Cardiac muscle cell (in vitro differentiated cells and primary cell): ENCODE measurements at regions not wholly inside any gene's neighbourhood (a gene's known extent, or its start where the extent isn't known, plus 50 kb on each side); places are given as distances from the start of the nearest gene placed in this dataset.

ENCODE experiments used
- DNase-seq, 2 donors: peaks; one replicate each; pipeline versions ENCODE4 v3.0.0 to v3.0.0-alpha.2; 2010 to 2017; ENCODE audit warnings: low read depth in 1 of 2, low spot score in 1 of 2
- H3K27ac ChIP-seq: fragments of 200-600 bp; sonication (generic); 2 replicates; pipeline ENCODE4 v1.5.1; 2016
- H3K27me3 ChIP-seq: fragments of 200-600 bp; sonication (generic); 2 replicates; pipeline ENCODE4 v1.6.0; 2016; ENCODE audit warnings: control low read depth
- H3K36me3 ChIP-seq: fragments of 200-600 bp; sonication (generic); 2 replicates; pipeline ENCODE4 v1.5.1; 2016; ENCODE audit warnings: control low read depth
- H3K4me1 ChIP-seq: fragments of 200-600 bp; sonication (generic); 2 replicates; pipeline ENCODE4 v1.8.1; 2017; ENCODE audit warnings: low read depth, mild to moderate bottlenecking, mixed run types
- H3K4me3 ChIP-seq: fragments of 200-600 bp; sonication (generic); 2 replicates; pipeline ENCODE4 v1.5.1; 2016; ENCODE audit warnings: mild to moderate bottlenecking
- H3K9me3 ChIP-seq: fragments of 200-600 bp; sonication (generic); 2 replicates; pipeline ENCODE4 v1.5.1; 2017; ENCODE audit warnings: low read depth, mild to moderate bottlenecking, control low read depth
- TF ChIP-seq, protein P1 (sequence below): IDR thresholded peaks from 2 replicates; pipeline ENCODE4 v1.5.1; 2012; ENCODE audit warnings: low read depth, mild to moderate bottlenecking, low read length

DNA sequence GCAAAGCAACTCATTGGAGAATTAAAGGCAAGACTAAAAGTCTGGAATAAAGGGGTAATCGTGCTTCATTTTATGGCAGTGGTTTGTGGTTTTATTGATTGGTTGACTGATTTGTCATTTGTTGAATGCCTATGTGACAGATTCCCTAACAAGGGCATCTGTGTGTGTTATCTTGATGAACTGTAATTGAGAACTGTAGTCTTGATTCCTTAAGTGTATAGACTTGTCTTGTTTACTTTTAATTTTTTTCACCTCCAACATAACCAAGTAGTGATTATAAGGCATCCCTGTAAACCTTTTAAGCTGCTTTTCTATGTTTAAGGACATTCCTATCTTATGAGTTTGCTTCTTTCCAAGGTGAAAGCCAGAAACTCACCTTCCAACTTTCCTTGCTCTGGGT, 216.0 kb upstream of the TAPT1 start:
- Histone ChIP-seq H3K9me3 (no peaks in the 10 kb centered on the region), H3K27ac (no peak overlapping the region), H3K27me3 (peaks cover under 1% of the 10 kb centered on the region), H3K36me3 (no peaks in the 10 kb centered on the region), H3K4me1 (no peaks in the 10 kb centered on the region), H3K4me3 (no peak overlapping the region)
- no peak for DNase-seq
- TF ChIP-seq, protein P1, sequence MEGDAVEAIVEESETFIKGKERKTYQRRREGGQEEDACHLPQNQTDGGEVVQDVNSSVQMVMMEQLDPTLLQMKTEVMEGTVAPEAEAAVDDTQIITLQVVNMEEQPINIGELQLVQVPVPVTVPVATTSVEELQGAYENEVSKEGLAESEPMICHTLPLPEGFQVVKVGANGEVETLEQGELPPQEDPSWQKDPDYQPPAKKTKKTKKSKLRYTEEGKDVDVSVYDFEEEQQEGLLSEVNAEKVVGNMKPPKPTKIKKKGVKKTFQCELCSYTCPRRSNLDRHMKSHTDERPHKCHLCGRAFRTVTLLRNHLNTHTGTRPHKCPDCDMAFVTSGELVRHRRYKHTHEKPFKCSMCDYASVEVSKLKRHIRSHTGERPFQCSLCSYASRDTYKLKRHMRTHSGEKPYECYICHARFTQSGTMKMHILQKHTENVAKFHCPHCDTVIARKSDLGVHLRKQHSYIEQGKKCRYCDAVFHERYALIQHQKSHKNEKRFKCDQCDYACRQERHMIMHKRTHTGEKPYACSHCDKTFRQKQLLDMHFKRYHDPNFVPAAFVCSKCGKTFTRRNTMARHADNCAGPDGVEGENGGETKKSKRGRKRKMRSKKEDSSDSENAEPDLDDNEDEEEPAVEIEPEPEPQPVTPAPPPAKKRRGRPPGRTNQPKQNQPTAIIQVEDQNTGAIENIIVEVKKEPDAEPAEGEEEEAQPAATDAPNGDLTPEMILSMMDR: no peak

DNA sequence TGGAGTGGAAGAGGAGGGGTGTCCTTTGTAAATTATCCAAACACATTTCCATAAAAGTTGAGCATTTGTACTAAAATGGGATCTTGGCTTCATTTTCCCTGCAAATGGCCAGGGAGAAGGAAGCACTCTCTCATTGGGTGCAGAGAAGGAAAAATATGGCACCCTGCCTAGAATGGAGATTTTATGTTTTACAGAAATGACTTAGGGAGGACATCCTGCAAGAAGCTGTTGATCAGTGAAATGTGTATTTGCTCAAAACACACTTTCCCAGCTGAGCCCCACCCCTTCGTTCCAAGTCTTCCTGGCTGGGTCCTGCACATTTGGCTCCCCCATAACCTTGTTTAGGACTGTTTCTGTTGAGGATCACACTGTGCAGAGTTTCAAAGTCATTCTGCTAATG, 213.5 kb upstream of the TAPT1 start:
- H3K27ac ChIP-seq: no peak overlapping the region

DNA sequence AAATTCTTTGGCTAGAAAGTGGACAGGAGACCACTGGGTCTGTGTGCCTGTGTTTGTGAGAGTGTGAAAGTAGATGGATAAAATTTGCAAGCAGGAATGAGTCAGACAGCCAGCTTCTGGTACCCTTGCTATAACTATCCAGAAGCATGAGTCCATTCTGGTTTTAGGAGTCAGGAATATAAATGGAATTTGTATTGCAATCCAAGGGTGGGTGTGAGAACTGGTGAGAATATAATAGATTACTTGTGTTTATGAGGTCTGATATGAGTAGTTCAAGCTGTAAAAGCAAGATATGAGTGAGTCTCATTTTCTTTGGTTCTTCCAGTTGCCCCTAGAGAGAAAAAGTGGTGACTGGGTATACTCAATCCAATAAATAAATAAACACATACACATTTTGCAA, 212.7 kb upstream of the TAPT1 start:
- no peaks in the 10 kb centered on the region for H3K4me1 ChIP-seq
- DNase-seq: no peak
- H3K36me3 ChIP-seq: no peaks in the 10 kb centered on the region
- no peaks in the 10 kb centered on the region for H3K9me3 ChIP-seq
- TF ChIP-seq, protein P1: no peak
- H3K27ac ChIP-seq: no peak overlapping the region
- H3K4me3 ChIP-seq: no peak overlapping the region
- H3K27me3 ChIP-seq: no peaks in the 10 kb centered on the region

More for the DNA sequence above, 213.5 kb upstream of the TAPT1 start:
- Histone ChIP-seq H3K36me3 (no peaks in the 10 kb centered on the region), H3K4me1 (no peaks in the 10 kb centered on the region), H3K4me3 (no peak overlapping the region), H3K27me3 (no peaks in the 10 kb centered on the region), H3K9me3 (no peaks in the 10 kb centered on the region)
- TF ChIP-seq, protein P1: no peak
- no peak for DNase-seq

DNA sequence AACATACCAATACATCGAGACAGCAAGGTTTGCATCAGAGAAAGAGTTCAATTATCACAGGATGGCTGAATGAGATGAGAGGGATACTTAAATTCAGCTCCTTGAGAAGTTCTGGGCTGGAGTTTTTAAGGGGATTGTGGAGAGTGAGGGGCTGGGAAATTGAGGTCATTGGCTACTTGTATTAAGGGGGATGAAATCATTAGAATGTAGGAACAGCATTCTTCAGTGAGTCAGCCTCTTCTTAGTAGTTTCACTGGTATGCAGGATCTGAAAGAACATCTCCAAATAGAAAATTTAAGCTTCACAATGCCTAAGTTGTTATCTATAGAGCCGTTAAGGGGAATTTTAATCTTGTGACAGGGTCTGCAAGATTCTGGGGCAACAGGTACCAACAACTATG, 211.6 kb upstream of the TAPT1 start:
- DNase-seq: no peak
- Histone ChIP-seq H3K27me3 (no peaks in the 10 kb centered on the region), H3K4me3 (no peak overlapping the region), H3K4me1 (no peaks in the 10 kb centered on the region), H3K27ac (no peak overlapping the region), H3K36me3 (no peaks in the 10 kb centered on the region), H3K9me3 (no peaks in the 10 kb centered on the region)
- TF ChIP-seq, protein P1: no peak

DNA sequence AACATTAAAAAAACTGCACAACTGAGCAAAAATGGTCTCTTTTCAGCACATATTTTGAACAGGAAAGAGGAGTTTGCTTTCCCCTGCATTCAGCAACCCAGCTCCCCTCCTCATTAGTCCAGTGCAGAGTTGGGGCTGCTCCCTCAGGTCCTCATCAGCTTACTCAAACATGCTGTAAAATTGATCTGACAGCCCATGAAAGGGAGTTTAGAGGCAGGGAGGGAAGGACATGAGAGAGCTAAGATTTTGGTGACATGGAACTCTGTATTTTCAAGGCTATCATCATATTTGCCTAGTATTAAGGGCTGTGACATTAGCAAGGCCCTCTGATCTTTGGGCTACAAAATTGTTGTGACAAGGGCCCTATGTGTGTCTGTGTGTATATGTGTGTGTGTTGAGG, 205.6 kb upstream of the TAPT1 start:
- Histone ChIP-seq H3K4me3 (no peak overlapping the region), H3K4me1 (no peaks in the 10 kb centered on the region)

More for the DNA sequence above, 205.6 kb upstream of the TAPT1 start:
- H3K27ac ChIP-seq: no peak overlapping the region
- DNase-seq: no peak
- TF ChIP-seq, protein P1: no peak
- no peaks in the 10 kb centered on the region for H3K36me3 ChIP-seq
- H3K27me3 ChIP-seq: no peaks in the 10 kb centered on the region
- H3K9me3 ChIP-seq: no peaks in the 10 kb centered on the region
